Loucy (cell line): ENCODE measurements at regions not wholly inside any gene's neighbourhood (a gene's known extent, or its start where the extent isn't known, plus 50 kb on each side); places are given as distances from the start of the nearest gene placed in this dataset.

Experiments used
- H2AFZ ChIP-seq: fragments of 200-600 bp; sonication (generic); 2 replicates; pipeline ENCODE4 v1.6.0; 2016; ENCODE audit warnings: antibody characterized with exemption, mild to moderate bottlenecking, low read length, moderate library complexity
- H3F3A ChIP-seq: fragments of 200-600 bp; 2 replicates; pipeline ENCODE4 v1.6.0; 2016; ENCODE audit warnings: antibody characterized with exemption, low read depth, mild to moderate bottlenecking
- H3K27me3 ChIP-seq: fragments of 200-600 bp; sonication (generic); 2 replicates; pipeline ENCODE4 v1.6.1; 2014; ENCODE audit warnings: low read length, mild to moderate bottlenecking; ENCODE audit not compliant: insufficient read depth, poor library complexity, severe bottlenecking
- H3K36me3 ChIP-seq: fragments of 200-600 bp; sonication (generic); 2 replicates; pipeline ENCODE4 v1.6.1; 2016; ENCODE audit warnings: low read length; ENCODE audit not compliant: insufficient read depth
- H3K4me1 ChIP-seq: fragments of 200-600 bp; sonication (generic); 2 replicates; pipeline ENCODE4 v1.5.1; 2014; ENCODE audit warnings: low read length, mild to moderate bottlenecking; ENCODE audit not compliant: insufficient read depth, poor library complexity, severe bottlenecking
- H3K4me2 ChIP-seq: fragments of 200-600 bp; sonication (generic); 2 replicates; pipeline ENCODE4 v1.6.0; 2014; ENCODE audit warnings: antibody characterized with exemption, low read length, low read depth, mild to moderate bottlenecking; ENCODE audit not compliant: poor library complexity, severe bottlenecking
- H3K4me3 ChIP-seq: fragments of 200-600 bp; sonication (generic); 2 replicates; pipeline ENCODE4 v1.5.1; 2014; ENCODE audit warnings: low read length, mild to moderate bottlenecking, mixed read lengths; ENCODE audit not compliant: poor library complexity, severe bottlenecking
- H3K79me2 ChIP-seq: fragments of 200-600 bp; sonication (generic); 2 replicates; pipeline ENCODE4 v1.6.1; 2014; ENCODE audit warnings: low read length; ENCODE audit not compliant: insufficient read depth
- H3K9ac ChIP-seq: fragments of 200-600 bp; sonication (generic); 2 replicates; pipeline ENCODE4 v1.6.0; 2014; ENCODE audit warnings: mild to moderate bottlenecking, low read depth, low read length, moderate library complexity; ENCODE audit not compliant: poor library complexity, severe bottlenecking
- H3K9me2 ChIP-seq: fragments of 200-600 bp; sonication (generic); replicated peaks from 2 replicates; pipeline ENCODE4 v1.6.1; 2016; ENCODE audit warnings: low read depth, low read length, mixed read lengths
- H3K9me3 ChIP-seq: fragments of 200-600 bp; sonication (generic); 2 replicates; pipeline ENCODE4 v1.6.1; 2014; ENCODE audit warnings: mild to moderate bottlenecking, antibody characterized with exemption, low read length, low read depth; ENCODE audit not compliant: insufficient read depth
- H4K20me1 ChIP-seq: fragments of 200-600 bp; sonication (generic); 2 replicates; pipeline ENCODE4 v1.6.0; 2014; ENCODE audit warnings: antibody characterized with exemption, low read length, mild to moderate bottlenecking; ENCODE audit not compliant: insufficient read depth, poor library complexity, severe bottlenecking
- CTCF ChIP-seq: fragments of 200-600 bp; sonication (generic); conservative IDR thresholded peaks from 2 replicates; pipeline ENCODE4 v1.5.1; 2014; ENCODE audit warnings: mild to moderate bottlenecking, antibody characterized with exemption, low read length
- EZH2phosphoT487 ChIP-seq: fragments of 200-600 bp; IDR thresholded peaks from 2 replicates; pipeline ENCODE4 v1.6.1; 2018; ENCODE audit warnings: antibody characterized with exemption, mild to moderate bottlenecking, moderate library complexity, borderline replicate concordance

GRCh38 chr11:130738611-130739010 is 177.7 kb downstream of the SNX19 start:
- Histone ChIP-seq H3K9me2 (no peaks in the 10 kb centered on the region), H3K36me3 (no peaks in the 10 kb centered on the region), H3K27me3 (no peaks in the 10 kb centered on the region), H2AFZ (no peak overlapping the region), H4K20me1 (no peaks in the 10 kb centered on the region), H3K79me2 (no peaks in the 10 kb centered on the region), H3K4me3 (no peak overlapping the region), H3K4me2 (no peak overlapping the region), H3K4me1 (peaks cover 5% of the 10 kb centered on the region), H3F3A (no peaks in the 10 kb centered on the region), H3K9me3 (no peaks in the 10 kb centered on the region), H3K9ac (no peak overlapping the region)
- TF ChIP-seq CTCF (no peak), EZH2phosphoT487 (no peak)

DNA sequence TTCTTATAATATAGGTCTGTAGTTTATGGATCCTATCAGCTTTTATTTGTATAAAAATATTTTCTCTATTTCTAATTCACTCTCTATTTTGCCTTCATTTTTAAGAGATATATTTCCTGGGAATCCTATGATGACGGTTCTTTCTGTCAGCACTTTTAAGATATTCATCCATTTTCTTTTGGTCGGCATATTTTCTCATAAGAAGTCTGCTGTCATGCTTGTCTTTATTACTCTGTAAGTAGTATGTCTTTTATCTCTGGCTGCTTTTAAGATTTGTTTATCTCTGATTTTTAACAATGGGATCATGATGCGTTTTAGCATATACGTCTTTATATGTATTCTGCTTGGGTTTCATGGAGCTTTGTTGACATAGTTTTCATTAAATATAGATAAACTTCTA is 175.5 kb downstream of the SNX19 start:
- Histone ChIP-seq H3K27me3 (no peaks in the 10 kb centered on the region), H4K20me1 (no peaks in the 10 kb centered on the region), H2AFZ (no peak overlapping the region), H3K4me3 (no peak overlapping the region), H3K9ac (no peak overlapping the region), H3K4me1 (peaks cover 5% of the 10 kb centered on the region), H3K9me2 (no peaks in the 10 kb centered on the region), H3F3A (no peaks in the 10 kb centered on the region), H3K36me3 (no peaks in the 10 kb centered on the region), H3K4me2 (no peak overlapping the region), H3K9me3 (no peaks in the 10 kb centered on the region), H3K79me2 (no peaks in the 10 kb centered on the region)
- no peak for TF ChIP-seq CTCF
- TF ChIP-seq EZH2phosphoT487 = no peak

GRCh38 chr11:130744794-130745193 is 171.5 kb downstream of the SNX19 start:
- Histone ChIP-seq H4K20me1 (no peaks in the 10 kb centered on the region), H3K9ac (no peak overlapping the region), H2AFZ (no peak overlapping the region), H3K4me3 (no peak overlapping the region), H3K79me2 (no peaks in the 10 kb centered on the region), H3K27me3 (no peaks in the 10 kb centered on the region), H3K36me3 (no peaks in the 10 kb centered on the region), H3F3A (no peaks in the 10 kb centered on the region), H3K4me1 (no peaks in the 10 kb centered on the region), H3K9me3 (no peaks in the 10 kb centered on the region), H3K9me2 (no peaks in the 10 kb centered on the region), H3K4me2 (no peak overlapping the region)
- TF ChIP-seq CTCF = no peak
- no peak for TF ChIP-seq EZH2phosphoT487
